Stimulated activated CD4-positive, alpha-beta T cell treated with anti-CD3 and anti-CD28 coated beads, Interleukin-1b, Interleukin-23, amount 100 ng/mL, for 24 hours (primary cell): ENCODE measurements at regions not wholly inside any gene's neighbourhood (a gene's known extent, or its start where the extent isn't known, plus 50 kb on each side); places are given as distances from the start of the nearest gene placed in this dataset.
A peak's percentile ranks its signal among the peaks of the same experiment; 100 is the strongest.
"Not testable (repeated sequence)": the region's sequence is repeated elsewhere in the genome, so short reads cannot be mapped to it uniquely, and the experiment has no call there.

ENCODE experiments used
- DNase-seq, 4 experiments: peaks; one replicate each; pipeline ENCODE4 v3.0.0-alpha.2; 2020; ENCODE audit warnings: low read depth in 4 of 4, low spot score in 1 of 4

DNA sequence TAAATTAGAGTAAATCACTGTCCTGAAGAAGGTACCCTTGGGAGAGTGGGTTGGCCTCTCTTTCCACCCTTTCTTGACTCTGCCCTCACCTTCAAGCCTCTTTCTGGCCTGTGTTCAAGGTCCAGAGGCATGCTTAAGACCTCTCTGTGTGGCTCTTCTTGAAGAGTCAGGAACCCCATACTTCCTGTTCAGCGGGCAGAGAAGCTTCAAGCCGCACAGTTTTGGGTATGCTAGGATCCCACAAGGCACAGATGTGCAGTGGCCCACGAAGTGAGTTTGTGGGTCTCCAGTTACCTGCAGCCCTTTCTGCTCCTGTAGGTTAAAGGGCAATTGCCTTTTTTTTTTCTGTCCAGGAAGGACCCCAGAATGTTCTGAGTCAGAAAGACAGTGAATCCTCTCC lies 113.7 kb downstream of the PPIAL4A start:
- not testable (repeated sequence) for DNase-seq

DNA sequence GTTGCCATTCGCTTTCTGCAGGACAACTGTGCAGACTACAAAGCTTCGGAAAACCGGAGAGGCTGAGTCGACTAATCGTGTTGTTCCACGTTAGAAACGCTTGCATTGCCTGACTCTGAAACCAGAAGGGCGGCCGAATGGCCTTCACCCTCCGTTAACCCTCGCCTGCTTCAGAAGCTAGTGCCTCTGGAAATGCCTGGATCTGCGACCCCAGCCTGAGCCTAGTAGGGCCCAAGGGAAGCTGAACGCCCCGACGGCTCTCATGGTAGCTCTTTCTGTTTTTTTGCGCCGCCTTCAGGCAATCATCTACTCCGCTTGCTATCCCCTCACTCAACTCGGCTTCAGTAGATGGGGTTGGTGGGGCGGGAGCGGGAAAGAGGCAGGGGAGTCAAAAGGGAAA lies 117.3 kb downstream of the PPIAL4A start:
- DNase-seq = not testable (repeated sequence)

DNA sequence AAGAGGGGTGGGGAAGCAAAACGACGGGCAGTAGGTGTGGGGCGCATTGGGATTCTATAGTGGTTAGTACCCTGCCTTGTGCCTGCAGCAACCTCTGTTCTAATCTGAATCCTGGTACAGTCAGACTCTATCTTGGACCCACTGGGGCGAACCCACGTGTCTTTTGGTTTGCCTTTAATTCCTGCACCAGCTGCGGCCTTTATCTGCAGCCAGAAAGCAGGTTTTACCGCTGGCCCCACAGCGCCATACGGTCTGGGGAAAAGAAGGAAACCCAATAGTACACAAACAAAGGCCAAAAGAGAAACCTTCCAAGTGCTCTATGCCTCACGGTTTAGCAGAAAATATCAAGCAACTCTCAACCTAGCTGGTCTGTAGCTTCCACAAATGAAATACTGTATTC lies 118.2 kb downstream of the PPIAL4A start:
- not testable (repeated sequence) for DNase-seq

DNA sequence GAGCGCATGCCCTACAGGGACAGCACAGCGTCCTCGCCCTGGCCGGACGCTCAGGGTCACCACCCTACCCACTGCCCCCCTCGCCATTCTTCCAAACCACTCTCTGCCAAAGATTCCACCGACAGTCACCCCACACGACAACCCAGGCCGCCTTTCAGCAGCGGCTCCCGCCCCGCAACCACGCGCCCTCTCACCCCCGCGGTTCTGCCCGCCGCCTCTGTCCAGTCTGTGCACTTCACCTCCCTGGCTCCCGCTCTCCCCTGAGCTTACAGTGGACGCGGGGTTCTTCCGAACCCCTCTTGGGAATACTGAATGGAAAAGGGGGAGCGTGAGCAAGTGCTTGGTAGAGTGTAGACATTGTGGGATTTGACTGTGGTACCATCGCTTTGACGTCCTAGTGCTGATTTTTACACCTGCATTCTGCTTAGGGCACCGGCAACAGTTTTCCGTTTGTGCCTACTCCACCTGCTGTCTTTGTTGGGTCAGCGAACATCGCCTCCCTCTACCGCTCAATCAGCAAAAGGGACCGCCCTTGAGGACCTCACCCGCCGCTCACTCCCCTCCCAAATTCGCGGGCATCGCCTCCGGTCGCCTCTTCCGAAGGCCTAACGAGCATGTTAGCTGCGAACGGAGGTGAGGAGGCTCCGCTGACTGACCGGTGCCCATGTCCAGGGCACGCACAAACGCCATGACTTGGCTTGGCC lies 119.1 kb downstream of the PPIAL4A start:
- DNase-seq = not testable (repeated sequence)

DNA sequence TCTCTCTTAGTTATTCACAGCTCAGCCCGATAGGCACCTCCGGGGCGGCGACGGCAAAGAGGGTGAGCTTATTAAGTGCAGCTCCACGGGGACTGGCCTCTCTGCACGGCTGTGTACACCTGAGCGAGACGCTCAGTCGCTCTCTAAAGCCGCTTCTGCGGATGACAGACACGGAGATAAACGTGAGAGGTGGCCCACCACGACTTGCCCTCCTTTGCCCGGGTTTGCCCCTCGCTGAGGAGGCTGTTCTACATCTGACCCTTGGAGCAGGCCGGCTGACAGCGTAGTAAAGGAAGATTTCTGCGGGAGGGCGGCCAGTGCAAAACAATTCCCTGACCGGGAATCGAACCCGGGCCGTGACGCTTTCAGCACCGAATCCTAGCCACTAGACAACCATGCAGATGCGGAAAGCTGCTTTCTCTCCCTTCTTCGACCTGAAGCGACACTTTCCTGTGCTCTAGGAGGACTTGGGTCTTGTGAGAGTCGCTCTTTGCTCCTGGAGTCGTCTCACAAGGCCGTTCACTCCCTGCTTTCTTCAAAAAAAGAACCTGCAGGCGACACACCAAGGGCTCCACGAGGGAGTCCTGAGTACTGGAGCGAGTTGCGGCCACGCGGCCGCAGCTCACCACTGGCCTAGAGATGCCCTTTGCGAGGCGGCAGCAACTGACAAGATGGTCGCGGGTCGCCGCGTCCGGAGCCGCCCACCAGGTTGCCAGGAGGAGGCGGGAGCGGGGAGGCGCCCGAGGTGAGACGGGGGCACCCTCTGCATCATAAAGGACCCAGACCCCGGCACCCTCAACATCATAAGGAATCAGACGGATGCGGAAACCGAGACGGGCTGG lies 119.9 kb downstream of the PPIAL4A start:
- peak in 3 of 4 experiments; percentile 33 to 38 (median 34) for DNase-seq

DNA sequence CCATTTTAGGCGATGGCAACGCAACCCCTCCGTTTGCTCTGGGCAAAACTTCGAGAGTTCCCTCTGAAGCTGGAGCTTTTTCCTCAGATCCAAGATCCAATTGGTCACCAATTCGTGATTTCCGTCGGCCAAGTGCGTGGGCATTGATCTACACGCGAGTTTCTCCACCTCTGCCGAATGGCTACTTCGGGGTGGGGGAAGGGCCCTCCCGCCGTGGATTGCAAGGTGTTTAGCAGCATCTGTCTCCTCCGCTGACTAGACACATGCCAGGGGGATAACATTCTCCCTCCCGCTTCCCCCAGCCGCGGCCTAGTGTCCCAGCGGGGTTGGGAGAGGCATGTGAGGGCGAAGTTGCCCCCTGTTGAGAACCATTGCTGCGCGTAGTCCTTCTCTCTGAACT lies 120.6 kb downstream of the PPIAL4A start:
- DNase-seq = not testable (repeated sequence)

DNA sequence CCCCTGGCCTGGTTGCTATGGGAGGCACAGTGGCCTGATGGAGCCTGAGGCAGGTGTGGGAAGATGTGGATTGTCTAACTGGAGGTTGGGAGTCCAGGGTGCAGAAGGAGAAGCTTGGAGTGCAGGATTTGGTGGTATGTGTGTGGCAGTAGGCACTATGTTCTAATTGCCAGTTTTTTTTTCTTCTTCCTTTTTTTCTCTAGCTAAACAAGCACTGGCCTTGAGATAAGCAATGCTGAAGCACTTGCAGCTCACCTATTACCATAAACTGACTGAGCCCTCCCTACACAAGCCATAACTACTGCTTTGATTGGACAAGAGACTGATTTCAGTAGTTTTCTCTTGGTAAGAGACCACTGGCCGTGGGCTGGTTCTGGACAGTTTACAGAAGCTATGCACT lies 123.6 kb downstream of the PPIAL4A start:
- DNase-seq = not testable (repeated sequence)

DNA sequence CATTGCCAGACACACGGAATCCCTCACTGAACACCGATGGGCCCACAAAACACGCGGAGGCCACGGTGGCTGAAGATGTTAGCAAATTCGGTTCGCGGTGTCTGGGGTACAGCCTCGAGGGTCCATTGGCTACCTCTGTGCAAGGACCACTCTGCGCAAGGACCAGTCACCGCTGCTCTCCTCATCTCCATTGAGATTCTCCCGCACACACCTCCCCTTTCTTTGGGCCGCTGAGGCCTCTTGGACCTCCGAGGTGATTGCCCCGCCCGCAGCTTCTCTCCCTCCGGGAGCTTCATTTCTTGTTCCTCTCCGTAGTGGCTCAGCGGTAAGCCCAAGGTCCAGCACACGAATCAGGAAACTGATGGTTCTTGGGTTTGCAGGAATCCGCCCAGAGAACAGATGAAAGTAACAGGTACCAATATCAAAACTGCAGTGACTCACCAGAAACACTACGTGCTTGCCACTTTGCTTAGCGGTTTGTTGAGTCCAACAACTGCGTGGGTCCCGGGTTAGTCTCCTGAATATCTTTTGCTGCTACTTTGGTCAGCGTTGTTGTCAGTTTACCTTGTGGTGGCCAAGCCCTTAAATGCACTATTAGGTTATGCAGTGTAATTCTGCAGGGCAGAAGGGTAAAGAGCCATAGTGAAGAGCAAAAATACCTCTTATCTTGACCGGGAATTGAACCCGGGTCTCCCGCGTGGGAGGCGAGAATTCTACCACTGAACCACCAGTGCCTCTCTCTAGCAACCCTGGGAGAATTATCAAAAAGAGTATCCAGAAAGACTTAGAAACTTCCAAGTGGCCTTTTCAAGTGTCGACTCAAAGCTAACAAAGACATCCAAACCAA lies 126.8 kb downstream of the PPIAL4A start:
- peak in 2 of 4 experiments; percentile 18 to 19 for DNase-seq

DNA sequence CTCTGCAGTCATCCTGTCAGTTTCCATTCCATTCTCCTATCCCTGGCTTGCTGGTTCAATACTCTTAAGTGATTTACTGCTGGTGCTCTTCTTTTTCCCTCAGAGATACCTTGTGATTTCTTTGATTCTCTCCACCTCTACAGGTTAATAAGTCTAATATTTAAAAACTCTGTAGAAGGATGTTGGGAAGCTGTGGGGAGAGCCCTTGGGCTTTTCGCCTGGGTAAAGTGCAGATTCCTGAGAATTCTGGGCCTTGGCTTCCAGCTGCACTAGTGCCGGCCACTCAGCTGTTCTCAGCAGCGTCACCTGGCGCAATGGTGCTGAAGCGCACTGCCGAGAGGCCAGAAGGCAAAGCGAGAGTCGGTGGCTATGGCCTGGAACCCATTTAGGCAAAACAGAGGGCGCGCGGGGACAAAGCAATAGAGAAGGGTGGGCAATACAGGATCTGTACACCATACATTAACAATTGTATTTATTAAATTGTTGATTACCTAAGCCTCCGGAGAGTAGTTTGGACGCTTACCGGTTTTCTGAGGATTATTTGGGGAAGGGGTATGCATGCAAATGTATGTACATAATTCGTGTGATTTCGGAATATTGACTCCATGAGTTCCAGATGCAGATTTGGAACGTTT lies 130.3 kb downstream of the PPIAL4A start:
- DNase-seq = not testable (repeated sequence)

DNA sequence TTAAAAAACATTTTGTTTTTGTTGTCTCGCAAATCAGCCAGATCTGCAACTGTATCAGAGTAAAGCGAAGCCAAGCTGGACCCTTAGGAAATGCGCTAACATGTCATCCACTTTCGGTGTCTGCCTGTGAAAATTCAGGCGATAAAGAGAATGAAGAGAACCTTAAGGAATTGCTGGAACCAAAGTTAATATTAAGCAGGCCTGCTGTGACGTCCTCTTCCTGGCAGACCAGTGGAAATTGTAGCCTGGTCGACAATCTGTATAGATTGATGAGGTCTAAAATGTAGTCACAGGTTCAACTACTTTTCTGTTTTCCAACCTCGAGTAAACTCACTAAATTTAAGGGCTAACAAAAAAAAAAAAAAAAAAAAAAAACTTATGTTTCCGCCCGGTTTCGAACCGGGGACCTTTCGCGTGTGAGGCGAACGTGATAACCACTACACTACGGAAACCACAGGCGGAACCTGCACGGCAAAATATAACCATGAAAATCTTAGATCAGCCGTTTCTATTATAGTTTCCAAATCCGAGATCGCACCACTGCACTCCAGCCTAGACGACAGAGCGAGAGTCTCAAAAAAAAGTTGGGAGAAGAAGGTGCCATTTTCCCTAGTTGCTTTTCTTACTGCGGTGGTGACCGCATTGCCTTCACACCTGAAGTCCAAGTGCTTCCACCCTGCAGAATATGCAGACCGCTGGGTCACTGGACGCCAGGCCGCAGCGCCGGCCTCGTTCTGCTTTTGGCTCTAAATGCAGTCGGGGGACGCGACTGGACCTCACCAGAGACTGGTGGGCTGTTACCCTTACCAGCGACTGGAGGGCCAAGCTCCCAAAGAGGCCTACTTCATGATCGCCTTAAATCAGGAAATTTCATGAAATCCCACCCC lies 131.0 kb downstream of the PPIAL4A start:
- peak in 2 of 4 experiments; percentile 19 to 31 for DNase-seq

DNA sequence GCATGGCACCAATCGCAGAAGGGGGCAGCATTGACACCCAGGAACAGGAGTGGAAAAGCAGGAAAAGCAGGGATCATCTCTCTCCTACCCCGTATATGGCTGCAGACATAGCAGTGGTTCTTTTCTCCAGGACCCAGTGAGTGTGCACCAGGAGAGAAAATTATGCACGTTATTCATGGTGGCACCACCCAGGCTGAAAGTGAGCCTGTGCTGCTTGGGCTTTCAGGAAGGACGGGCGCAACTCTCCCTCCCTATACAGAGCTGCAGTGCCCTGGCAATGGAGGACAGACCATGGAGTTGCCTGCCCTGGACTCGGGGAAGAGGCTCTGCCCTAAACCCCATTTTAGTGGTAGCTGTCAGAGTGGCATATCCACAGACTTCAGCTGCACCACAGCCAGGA lies 132.1 kb downstream of the PPIAL4A start:
- DNase-seq = not testable (repeated sequence)

DNA sequence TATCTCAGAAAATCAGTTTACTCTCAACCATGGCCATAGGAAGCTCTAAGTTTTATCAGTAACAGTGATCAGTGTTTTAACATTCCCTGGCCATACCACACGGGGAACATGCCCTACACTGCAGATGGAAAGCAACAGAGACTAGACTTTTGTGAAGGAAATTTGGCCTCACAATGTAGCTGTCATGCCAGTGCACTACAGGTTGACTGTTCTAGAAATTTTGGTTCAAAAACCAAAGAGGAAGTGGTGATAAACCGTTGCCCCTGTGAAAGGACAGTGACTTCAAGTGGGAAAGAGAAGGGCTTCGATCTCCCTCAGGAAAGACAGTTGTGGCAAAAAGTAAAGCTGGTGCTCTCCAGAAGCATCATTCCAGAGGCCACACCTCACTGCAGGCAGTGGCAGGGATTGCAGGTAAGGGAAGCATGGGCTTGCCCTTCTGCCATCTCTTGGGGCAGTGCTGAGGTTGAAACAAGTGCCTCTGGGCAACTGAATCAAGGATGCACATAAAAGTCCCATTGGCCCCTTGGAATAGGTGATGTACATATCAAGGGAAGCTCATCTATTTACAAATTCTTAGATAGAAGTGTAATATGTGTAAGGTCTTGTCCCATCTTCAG lies 143.4 kb downstream of the PPIAL4A start:
- DNase-seq = not testable (repeated sequence)

DNA sequence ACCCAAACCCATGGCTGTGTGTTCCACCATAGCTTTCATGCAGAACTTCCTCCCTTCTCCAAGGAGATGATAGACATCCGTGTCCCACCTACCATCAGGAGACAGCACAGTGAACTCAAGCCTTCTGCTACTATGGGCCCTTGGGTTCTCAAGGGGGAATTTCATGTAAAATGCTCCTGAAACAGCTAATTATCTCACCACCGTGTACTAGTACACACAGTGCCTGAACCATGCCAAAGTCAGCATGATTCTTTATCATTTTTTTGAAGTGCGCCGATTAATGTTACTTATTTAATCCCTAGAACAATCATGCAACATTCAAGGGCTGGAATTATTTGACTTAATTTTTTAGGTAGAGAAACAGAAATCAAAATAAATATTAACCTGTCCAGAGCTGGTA lies 147.2 kb downstream of the PPIAL4A start:
- not testable (repeated sequence) for DNase-seq

DNA sequence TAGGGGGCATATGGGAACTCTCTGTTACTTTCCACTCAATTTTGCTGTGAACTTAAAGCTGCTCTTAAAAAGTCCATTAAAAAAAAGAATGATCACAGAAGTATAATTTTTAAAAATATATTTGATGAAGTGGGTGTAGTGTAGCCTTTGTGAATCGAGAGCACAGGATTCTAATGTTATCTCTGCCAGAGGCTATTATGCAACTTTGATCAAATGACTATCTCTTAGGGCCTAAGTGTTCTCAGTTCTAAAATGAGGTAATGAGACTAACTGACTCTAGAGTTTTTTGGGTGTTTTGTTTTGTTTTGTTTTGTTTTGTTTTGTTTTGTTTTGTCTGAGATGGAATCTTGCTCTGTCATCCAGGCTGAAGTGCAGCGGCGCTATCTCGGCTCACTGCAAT lies 143.2 kb downstream of the FAM72B start:
- DNase-seq = not testable (repeated sequence)

DNA sequence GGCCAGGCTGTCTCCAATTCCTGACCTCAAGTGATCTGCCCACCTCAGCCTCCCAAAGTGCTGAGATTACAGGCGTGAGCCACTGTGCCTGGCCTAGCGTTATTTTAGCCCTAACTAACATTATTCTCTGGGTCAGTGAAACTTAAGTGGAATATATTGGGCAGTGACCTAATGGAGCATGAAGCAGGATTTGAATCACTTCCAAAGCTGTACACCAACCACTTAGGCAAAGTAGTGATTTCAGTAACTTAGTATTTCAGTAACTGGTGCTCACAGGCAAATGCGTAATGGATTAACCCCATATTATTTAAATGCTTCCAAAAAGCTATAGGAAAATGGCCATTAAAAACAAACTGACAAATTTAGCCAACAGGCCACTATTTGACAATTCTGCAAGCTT lies 142.6 kb downstream of the FAM72B start:
- DNase-seq = not testable (repeated sequence)

DNA sequence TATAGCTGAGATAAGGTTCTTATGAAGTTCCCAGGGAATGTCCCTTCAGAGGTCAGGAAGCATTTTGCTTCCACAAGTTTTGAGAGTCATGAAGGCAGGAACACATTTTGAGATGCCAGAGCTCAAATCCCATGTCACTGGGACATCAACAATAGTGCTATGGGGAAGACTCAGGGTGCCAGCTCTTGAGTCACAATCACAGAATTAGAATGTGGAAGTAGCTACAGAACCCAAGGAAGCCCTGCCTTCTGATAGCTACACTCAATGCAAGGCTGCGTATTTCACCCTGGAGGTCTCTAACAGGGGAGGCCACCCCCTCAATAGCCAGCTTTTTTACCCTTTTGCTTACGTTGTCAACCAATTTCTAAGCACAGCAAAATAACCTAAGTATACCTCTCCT lies 141.3 kb downstream of the FAM72B start:
- not testable (repeated sequence) for DNase-seq

DNA sequence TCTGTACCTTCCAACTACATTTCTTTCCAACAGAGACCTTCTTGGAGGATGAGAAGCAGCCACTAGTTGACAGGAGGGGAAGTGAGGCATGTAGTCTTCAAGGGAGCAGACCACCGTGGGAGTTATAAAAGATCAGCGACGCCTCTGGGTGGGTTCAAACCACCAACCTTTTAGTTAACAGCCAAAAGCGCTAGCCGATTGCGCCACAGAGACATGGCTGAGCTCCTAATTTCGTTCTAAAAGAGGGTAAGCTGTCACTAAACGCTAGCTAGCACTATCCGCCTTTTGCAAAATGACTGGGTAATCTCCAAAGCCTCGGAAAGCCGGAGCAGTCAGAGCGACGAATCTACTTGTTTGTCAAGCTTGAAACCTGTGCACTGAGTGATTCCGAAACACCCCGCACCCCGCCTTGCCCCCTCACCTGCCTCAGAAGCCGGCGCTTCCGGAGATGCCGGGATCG lies 135.8 kb downstream of the FAM72B start:
- peak in 1 of 4 experiments; percentile 17 for DNase-seq

DNA sequence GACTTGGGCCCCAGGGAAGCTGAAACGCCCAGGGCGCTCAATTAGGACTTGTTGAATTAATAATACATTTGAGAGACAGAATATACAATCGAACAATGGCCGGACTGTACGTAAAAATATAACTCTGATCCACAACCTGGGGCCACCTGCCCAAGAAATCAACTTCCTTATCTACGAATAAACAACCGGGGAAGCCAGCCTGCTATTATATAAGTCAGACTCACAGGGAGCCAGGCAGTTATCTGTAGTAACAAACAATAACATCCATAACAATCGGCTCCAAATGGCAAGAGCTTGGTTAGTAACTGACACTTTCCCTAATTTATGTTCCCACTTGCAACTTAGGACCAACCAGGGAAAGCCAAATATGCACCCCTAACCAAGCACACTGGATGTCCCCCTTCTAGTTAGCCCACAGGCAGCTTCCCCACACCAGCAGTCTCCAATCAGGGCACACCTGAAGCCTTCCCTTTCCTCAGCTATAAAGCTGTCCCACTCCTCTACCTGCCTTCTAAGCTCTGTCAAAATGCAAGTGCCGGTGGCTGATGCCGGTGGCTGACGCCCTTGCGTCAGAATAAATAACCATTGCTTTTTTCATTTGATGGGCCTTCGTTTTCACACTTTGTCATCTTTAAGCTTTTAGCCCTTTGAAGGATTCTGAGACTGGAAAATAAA lies 135.2 kb downstream of the FAM72B start:
- not testable (repeated sequence) for DNase-seq

DNA sequence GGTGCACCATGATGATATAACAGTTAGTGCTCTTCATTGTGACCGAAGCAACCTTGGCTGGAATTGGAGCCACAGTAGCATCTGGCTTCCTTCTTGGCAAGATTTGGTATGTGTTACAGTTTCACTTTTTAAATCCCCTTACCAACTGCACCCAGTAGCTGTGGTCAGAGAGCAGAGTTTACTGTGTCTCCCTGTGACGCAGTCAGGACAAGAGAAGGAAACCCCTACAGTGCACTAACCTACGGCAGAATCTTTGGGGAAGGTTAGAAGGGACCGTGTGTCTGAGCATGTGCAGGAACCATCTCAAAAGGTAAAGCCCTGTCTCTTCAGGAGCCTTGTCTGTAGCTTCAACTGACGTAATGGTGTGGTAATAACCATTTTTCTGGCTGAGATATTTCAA lies 134.0 kb downstream of the FAM72B start:
- not testable (repeated sequence) for DNase-seq
